Adrenal gland (tissue), 5 donors: ENCODE measurements at regions not wholly inside any gene's neighbourhood (a gene's known extent, or its start where the extent isn't known, plus 50 kb on each side); places are given as distances from the start of the nearest gene placed in this dataset.

Experiments
- CTCF ChIP-seq, 6 experiments: fragments of 450-650 bp in 4 of 6; fragments of 200-600 bp in 2 of 6; sonication (generic) in 1 of 6; IDR thresholded peaks; 1 replicate in 5 of 6; 2 replicates in 1 of 6; pipeline versions ENCODE4 v1.5.1 to v1.8.0; 2016 to 2021; ENCODE audit warnings: antibody characterized with exemption in 6 of 6, mild to moderate bottlenecking in 2 of 6, moderate library complexity in 1 of 6
- POLR2A ChIP-seq, 2 donors: fragments of 450-650 bp; IDR thresholded peaks; one replicate each; pipeline ENCODE4 v1.6.1; 2017; ENCODE audit warnings: antibody characterized with exemption in 2 of 2, mild to moderate bottlenecking in 2 of 2, moderate library complexity in 1 of 2
- donor health status: DM: no; HTN: no; CAD: no.

GRCh38 chr18:37628470-37629220 is 63.0 kb upstream of the CELF4 start:
- no peak for TF ChIP-seq CTCF (IDR thresholded peaks at IDR 0.05)
- TF ChIP-seq POLR2A (IDR thresholded peaks at IDR 0.05) = no peak
